ENCODE measurements at regions not wholly inside any gene's neighbourhood (a gene's known extent, or its start where the extent isn't known, plus 50 kb on each side); places are given as distances from the start of the nearest gene placed in this dataset.

GRCh38 chr10:29709484-29710002, 74.8 kb upstream of the SVIL start:
- H3K9me1 ChIP-seq (replicated peaks; ENCODE audit: control insufficient read depth, extremely low read depth, insufficient read depth, low read length), result no peaks in the 10 kb centered on the region
- dilution Hi-C loops (cut with MboI; ENCODE audit: extremely low pct_ligation_motif_present, low sequenced_read_pairs), result no loop called here
- no peak for TF ChIP-seq EZH2 (IDR thresholded peaks at IDR 0.05; ENCODE audit: borderline replicate concordance, low read depth, low read length, severe bottlenecking)
- TF ChIP-seq CTCF (IDR thresholded peaks at IDR 0.05; ENCODE audit: extremely low read depth in 1 of 2, insufficient read depth in 1 of 2, low read depth in 1 of 2, low read length in 2 of 2), result no peak
- no peak for TF ChIP-seq GATA2 (IDR thresholded peaks at IDR 0.05; ENCODE audit: insufficient read depth, insufficient read length, low read depth, low read length)
- TF ChIP-seq POLR2A (IDR thresholded peaks at IDR 0.05; ENCODE audit: low read depth, low read length), result no peak
- no peak for TF ChIP-seq POLR2AphosphoS5 (IDR thresholded peaks at IDR 0.05; ENCODE audit: insufficient read depth, low read depth, low read length)
- FAIRE-seq (no peak), DNase-seq (ENCODE audit: low read depth, low spot score) (no peak)
- H3K27me3 ChIP-seq (ENCODE audit: control insufficient read depth in 2 of 2, insufficient read depth in 2 of 2, low read length in 2 of 2), result no peaks in the 10 kb centered on the region
- ChIA-PET POLR2A (no interaction called here), CTCF (interaction anchor here (0.7 to 1.1 kb wide), 2 partner anchors 12 to 196 kb away, joined by 3 to 4 read pairs; no protein-coding TSS in a partner anchor)
- no peak overlapping the region for H3K4me3 ChIP-seq (replicated peaks in 1 of 3; ENCODE audit: insufficient read depth in 1 of 3, low read depth in 1 of 3, low read length in 3 of 3)
- no TSS peak for BruUV-seq (replicated peaks)
- H3K4me1 ChIP-seq (ENCODE audit: control insufficient read depth, extremely low read depth, insufficient read depth, low read length), result no peaks in the 10 kb centered on the region
- H4K20me1 ChIP-seq (replicated peaks; ENCODE audit: control insufficient read depth, extremely low read depth, insufficient read depth, low read length), result no peaks in the 10 kb centered on the region
- H3K27ac ChIP-seq (ENCODE audit: insufficient read depth, low read depth, low read length), result no peak overlapping the region
- no peaks in the 10 kb centered on the region for H3K79me2 ChIP-seq (ENCODE audit: control insufficient read depth, insufficient read depth, low read length)
- no peak overlapping the region for H2AFZ ChIP-seq (ENCODE audit: low read depth, low read length)
- peaks cover 0 to 2% of the 10 kb centered on the region in 2 experiments for H3K36me3 ChIP-seq (ENCODE audit: control insufficient read depth in 2 of 2, extremely low read depth in 1 of 2, insufficient read depth in 2 of 2, low read length in 2 of 2)
- no peak overlapping the region for H3K9ac ChIP-seq (replicated peaks; ENCODE audit: extremely low read depth, insufficient read depth, low read length)
- H3K9me3 ChIP-seq (replicated peaks; ENCODE audit: control insufficient read depth, insufficient read depth, low read length), result no peaks in the 10 kb centered on the region
- intact Hi-C loops (cut with micrococcal nuclease), result no loop called here
- no peak overlapping the region for H3K4me2 ChIP-seq (ENCODE audit: insufficient read depth, low read length)

- Histone ChIP-seq H3K79me2 (ENCODE audit: control insufficient read depth, insufficient read depth, low read length) (peaks cover 1% of the 10 kb centered on the region), H3K9me1 (replicated peaks; ENCODE audit: control insufficient read depth, extremely low read depth, insufficient read depth, low read length) (no peaks in the 10 kb centered on the region), H2AFZ (ENCODE audit: low read depth, low read length) (no peak overlapping the region), H3K27me3 (ENCODE audit: control insufficient read depth in 2 of 2, insufficient read depth in 2 of 2, low read length in 2 of 2) (no peaks in the 10 kb centered on the region), H3K36me3 (ENCODE audit: control insufficient read depth in 2 of 2, extremely low read depth in 1 of 2, insufficient read depth in 2 of 2, low read length in 2 of 2) (no peaks in the 10 kb centered on the region), H3K27ac (ENCODE audit: insufficient read depth, low read depth, low read length) (no peak overlapping the region), H3K4me3 (replicated peaks in 1 of 3; ENCODE audit: insufficient read depth in 1 of 3, low read depth in 1 of 3, low read length in 3 of 3) (no peak overlapping the region), H3K4me1 (ENCODE audit: control insufficient read depth, extremely low read depth, insufficient read depth, low read length) (peaks cover 4% of the 10 kb centered on the region), H3K9ac (replicated peaks; ENCODE audit: extremely low read depth, insufficient read depth, low read length) (no peak overlapping the region), H4K20me1 (replicated peaks; ENCODE audit: control insufficient read depth, extremely low read depth, insufficient read depth, low read length) (no peaks in the 10 kb centered on the region), H3K9me3 (replicated peaks; ENCODE audit: control insufficient read depth, insufficient read depth, low read length) (no peaks in the 10 kb centered on the region), H3K4me2 (ENCODE audit: insufficient read depth, low read length) (no peak overlapping the region)
- intact Hi-C loops (cut with micrococcal nuclease), result no loop called here
- CTCF ChIA-PET, result no interaction called here
- TF ChIP-seq EZH2 (IDR thresholded peaks at IDR 0.05; ENCODE audit: borderline replicate concordance, low read depth, low read length, severe bottlenecking), result no peak
- TF ChIP-seq POLR2AphosphoS5 (IDR thresholded peaks at IDR 0.05; ENCODE audit: insufficient read depth, low read depth, low read length), result no peak
- no peak for TF ChIP-seq POLR2A (IDR thresholded peaks at IDR 0.05; ENCODE audit: low read depth, low read length)
- TF ChIP-seq JUN (IDR thresholded peaks at IDR 0.05; ENCODE audit: borderline replicate concordance, insufficient read depth, insufficient read length, low read depth), result no peak
- no peak for TF ChIP-seq CTCF (IDR thresholded peaks at IDR 0.05; ENCODE audit: extremely low read depth in 1 of 2, insufficient read depth in 1 of 2, low read depth in 1 of 2, low read length in 2 of 2)
- no peak for TF ChIP-seq FOS (IDR thresholded peaks at IDR 0.05; ENCODE audit: borderline replicate concordance, insufficient read depth, low read length)
- TF ChIP-seq MYC (IDR thresholded peaks at IDR 0.05; ENCODE audit: low read depth, low read length), result no peak
- TF ChIP-seq GATA2 (IDR thresholded peaks at IDR 0.05; ENCODE audit: insufficient read depth, insufficient read length, low read depth, low read length), result no peak
- TF ChIP-seq MAX (IDR thresholded peaks at IDR 0.05; ENCODE audit: insufficient read depth, insufficient read length), result no peak
- DNase-seq (ENCODE audit: low read depth, low spot score) (no peak), FAIRE-seq (no peak)
- POLR2A ChIA-PET, result no interaction called here
- dilution Hi-C loops (cut with MboI; ENCODE audit: extremely low pct_ligation_motif_present, low sequenced_read_pairs), result no loop called here
- BruUV-seq (replicated peaks), result no TSS peak
These were observed 68.5 kb upstream of the SVIL start for GRCh38 chr10:29703271-29703670.

Measured in endothelial cell of umbilical vein (primary cell).